ENCODE measurements at regions not wholly inside any gene's neighbourhood (a gene's known extent, or its start where the extent isn't known, plus 50 kb on each side); places are given as distances from the start of the nearest gene placed in this dataset.

GRCh38 chr7:131194070-131194865 is 133.4 kb upstream of the MKLN1 start:
- no peak overlapping the region for H3K27ac ChIP-seq (ENCODE audit: low read depth, low read length)
- WGBS (ENCODE audit: insufficient coverage), result 83% methylated on average over 3 of the region's 7 CpGs
- DNase-seq (ENCODE audit: low read depth in 4 of 6, low spot score in 6 of 6), result peak in 1 of 6 donors; percentile 8

GRCh38 chr7:131196803-131197202 is 130.9 kb upstream of the MKLN1 start:
- 9% methylated on average over 4 of the region's 4 CpGs for WGBS (ENCODE audit: insufficient coverage)
- Histone ChIP-seq H3K9me3 (ENCODE audit: control insufficient read depth, insufficient read depth, low read length) (no peaks in the 10 kb centered on the region), H3K27me3 (ENCODE audit: control insufficient read depth, insufficient read depth, low read length) (no peaks in the 10 kb centered on the region), H3K27ac (ENCODE audit: low read depth, low read length) (no peak overlapping the region), H3K36me3 (ENCODE audit: control insufficient read depth, insufficient read depth, low read length) (no peaks in the 10 kb centered on the region), H3K4me3 (ENCODE audit: low read depth, low read length) (no peak overlapping the region), H3K4me1 (ENCODE audit: control insufficient read depth, insufficient read depth, low read length) (no peaks in the 10 kb centered on the region)
- DNase-seq (ENCODE audit: low read depth in 4 of 6, low spot score in 6 of 6), result peak in 3 of 6 donors; percentile 9 to 39 (median 38)

More at GRCh38 chr7:131194070-131194865, 133.4 kb upstream of the MKLN1 start:
- no peaks in the 10 kb centered on the region for H3K27me3 ChIP-seq (ENCODE audit: control insufficient read depth, insufficient read depth, low read length)
- no peaks in the 10 kb centered on the region for H3K36me3 ChIP-seq (ENCODE audit: control insufficient read depth, insufficient read depth, low read length)
- H3K9me3 ChIP-seq (ENCODE audit: control insufficient read depth, insufficient read depth, low read length), result no peaks in the 10 kb centered on the region
- no peak overlapping the region for H3K4me3 ChIP-seq (ENCODE audit: low read depth, low read length)
- no peaks in the 10 kb centered on the region for H3K4me1 ChIP-seq (ENCODE audit: control insufficient read depth, insufficient read depth, low read length)

DNA sequence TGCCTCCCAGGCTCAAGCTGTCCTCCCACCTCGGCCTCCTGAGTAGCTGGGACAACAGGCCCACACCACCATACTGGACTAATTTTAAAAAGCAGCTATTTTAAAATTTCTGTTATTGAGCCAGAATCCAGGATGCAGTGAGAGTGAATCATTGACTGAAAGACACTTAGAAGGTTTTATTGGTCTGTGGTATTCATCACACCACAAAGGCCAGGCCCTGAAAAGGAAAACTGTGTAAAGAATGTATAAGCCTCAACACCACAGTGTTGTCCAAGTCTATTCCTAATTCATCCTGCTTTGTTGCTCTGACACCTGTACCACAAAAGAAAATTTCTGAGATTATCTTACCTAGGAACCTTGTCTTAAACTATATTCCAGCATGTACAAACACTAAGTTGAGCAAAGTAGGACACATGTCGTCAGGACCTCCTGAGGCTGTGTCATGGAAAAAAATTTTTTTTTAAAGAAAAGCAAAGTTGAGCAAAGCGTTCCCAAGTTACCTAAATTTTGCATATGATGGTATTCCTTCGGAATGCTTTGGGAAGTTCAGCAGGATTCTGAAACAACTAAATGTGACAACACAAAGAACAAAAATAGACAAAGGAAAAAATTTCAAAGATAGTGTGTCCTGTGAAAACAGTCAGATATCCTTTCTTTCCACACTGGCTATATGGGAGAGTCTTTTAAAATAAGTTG is 129.6 kb upstream of the MKLN1 start:
- H3K4me1 ChIP-seq (ENCODE audit: control insufficient read depth, insufficient read depth, low read length), result no peaks in the 10 kb centered on the region
- H3K36me3 ChIP-seq (ENCODE audit: control insufficient read depth, insufficient read depth, low read length), result no peaks in the 10 kb centered on the region
- no peak overlapping the region for H3K4me3 ChIP-seq (ENCODE audit: low read depth, low read length)
- H3K27ac ChIP-seq (ENCODE audit: low read depth, low read length), result no peak overlapping the region
- WGBS (ENCODE audit: insufficient coverage), result 83% methylated on average over 1 of the region's 4 CpGs
- DNase-seq (ENCODE audit: low read depth in 4 of 6, low spot score in 6 of 6), result no peak
- H3K27me3 ChIP-seq (ENCODE audit: control insufficient read depth, insufficient read depth, low read length), result no peaks in the 10 kb centered on the region
- H3K9me3 ChIP-seq (ENCODE audit: control insufficient read depth, insufficient read depth, low read length), result no peaks in the 10 kb centered on the region

- H3K9me3 ChIP-seq (ENCODE audit: control insufficient read depth, insufficient read depth, low read length), result no peaks in the 10 kb centered on the region
- no peak for DNase-seq (ENCODE audit: low read depth in 4 of 6, low spot score in 6 of 6)
- 94% methylated on average over 4 of the region's 5 CpGs for WGBS (ENCODE audit: insufficient coverage)
- no peaks in the 10 kb centered on the region for H3K36me3 ChIP-seq (ENCODE audit: control insufficient read depth, insufficient read depth, low read length)
- H3K27ac ChIP-seq (ENCODE audit: low read depth, low read length), result no peak overlapping the region
- no peaks in the 10 kb centered on the region for H3K27me3 ChIP-seq (ENCODE audit: control insufficient read depth, insufficient read depth, low read length)
- no peak overlapping the region for H3K4me3 ChIP-seq (ENCODE audit: low read depth, low read length)
- no peaks in the 10 kb centered on the region for H3K4me1 ChIP-seq (ENCODE audit: control insufficient read depth, insufficient read depth, low read length)
Observed at GRCh38 chr7:131202451-131202850, 125.2 kb upstream of the MKLN1 start.

DNA sequence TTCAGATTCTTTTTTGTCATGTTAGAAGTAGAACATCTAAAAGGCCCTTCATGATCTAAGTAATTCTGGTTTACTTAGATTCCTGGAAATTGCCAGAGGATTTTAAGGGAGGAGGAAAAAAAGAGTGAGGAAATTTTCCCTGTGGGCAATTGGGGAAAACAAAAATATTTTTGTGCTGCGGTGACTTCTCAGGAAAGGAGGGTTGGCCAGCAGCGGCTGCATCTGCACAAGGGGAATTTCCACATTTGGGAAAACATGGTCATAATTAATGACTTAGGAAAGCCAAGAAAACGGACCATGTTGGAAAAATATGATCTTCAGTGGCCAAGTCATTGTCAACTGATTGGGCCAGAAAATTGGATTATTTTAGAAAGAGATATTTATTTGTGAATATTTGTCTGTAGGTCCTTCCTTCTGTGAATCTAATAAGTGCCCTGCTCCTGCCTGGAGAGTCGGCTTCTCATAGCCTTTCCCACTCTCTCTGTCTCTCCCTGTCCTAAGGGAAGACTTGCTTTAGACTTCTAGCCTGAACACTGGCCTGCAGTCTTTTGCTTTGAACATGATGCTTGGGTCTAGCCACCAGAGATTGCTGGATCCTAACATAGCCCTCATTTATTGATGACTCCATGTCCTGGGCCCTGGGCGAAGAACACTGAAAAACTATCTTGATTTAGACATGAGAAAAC is 124.2 kb upstream of the MKLN1 start:
- Histone ChIP-seq H3K27me3 (ENCODE audit: control insufficient read depth, insufficient read depth, low read length) (no peaks in the 10 kb centered on the region), H3K36me3 (ENCODE audit: control insufficient read depth, insufficient read depth, low read length) (no peaks in the 10 kb centered on the region), H3K27ac (ENCODE audit: low read depth, low read length) (no peak overlapping the region), H3K4me1 (ENCODE audit: control insufficient read depth, insufficient read depth, low read length) (no peaks in the 10 kb centered on the region), H3K9me3 (ENCODE audit: control insufficient read depth, insufficient read depth, low read length) (no peaks in the 10 kb centered on the region), H3K4me3 (ENCODE audit: low read depth, low read length) (no peak overlapping the region)
- 83% methylated on average over 2 of the region's 5 CpGs for WGBS (ENCODE audit: insufficient coverage)
- DNase-seq (ENCODE audit: low read depth in 4 of 6, low spot score in 6 of 6), result no peak

- Histone ChIP-seq H3K27me3 (ENCODE audit: control insufficient read depth, insufficient read depth, low read length) (no peaks in the 10 kb centered on the region), H3K27ac (ENCODE audit: low read depth, low read length) (no peak overlapping the region), H3K36me3 (ENCODE audit: control insufficient read depth, insufficient read depth, low read length) (no peaks in the 10 kb centered on the region), H3K4me3 (ENCODE audit: low read depth, low read length) (no peak overlapping the region), H3K4me1 (ENCODE audit: control insufficient read depth, insufficient read depth, low read length) (no peaks in the 10 kb centered on the region), H3K9me3 (ENCODE audit: control insufficient read depth, insufficient read depth, low read length) (no peaks in the 10 kb centered on the region)
- 93% methylated on average over 2 of the region's 3 CpGs for WGBS (ENCODE audit: insufficient coverage)
- DNase-seq (ENCODE audit: low read depth in 4 of 6, low spot score in 6 of 6), result no peak
Observed at GRCh38 chr7:131208777-131209176, 118.9 kb upstream of the MKLN1 start.

GRCh38 chr7:131210618-131211017 is 117.1 kb upstream of the MKLN1 start:
- H3K27me3 ChIP-seq (ENCODE audit: control insufficient read depth, insufficient read depth, low read length), result no peaks in the 10 kb centered on the region
- no peak overlapping the region for H3K4me3 ChIP-seq (ENCODE audit: low read depth, low read length)
- WGBS (ENCODE audit: insufficient coverage), result no CpG with 5 or more reads among the region's 2 CpGs
- no peak for DNase-seq (ENCODE audit: low read depth in 4 of 6, low spot score in 6 of 6)
- H3K9me3 ChIP-seq (ENCODE audit: control insufficient read depth, insufficient read depth, low read length), result no peaks in the 10 kb centered on the region
- no peak overlapping the region for H3K27ac ChIP-seq (ENCODE audit: low read depth, low read length)
- H3K4me1 ChIP-seq (ENCODE audit: control insufficient read depth, insufficient read depth, low read length), result no peaks in the 10 kb centered on the region
- H3K36me3 ChIP-seq (ENCODE audit: control insufficient read depth, insufficient read depth, low read length), result no peaks in the 10 kb centered on the region

DNA sequence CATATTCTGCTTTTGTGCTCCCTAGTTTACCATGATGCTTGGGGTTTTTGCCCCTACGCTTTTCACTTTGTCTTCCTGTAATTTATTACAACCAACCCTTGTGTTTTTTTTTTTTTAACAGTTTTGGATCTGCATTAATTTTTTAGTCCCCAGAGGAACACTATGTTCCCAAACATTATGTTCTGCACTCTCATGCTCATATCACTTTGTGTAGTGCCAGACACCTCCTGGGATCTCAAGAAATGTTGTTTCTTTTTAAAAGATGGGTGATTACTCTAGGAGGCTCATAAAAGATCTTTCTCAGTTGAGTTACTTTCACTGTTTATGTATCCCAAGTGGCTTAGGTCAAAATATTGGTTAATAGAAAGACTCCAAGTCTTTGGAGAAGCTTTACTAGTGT is 116.2 kb upstream of the MKLN1 start:
- Histone ChIP-seq H3K27ac (ENCODE audit: low read depth, low read length) (no peak overlapping the region), H3K4me1 (ENCODE audit: control insufficient read depth, insufficient read depth, low read length) (no peaks in the 10 kb centered on the region), H3K4me3 (ENCODE audit: low read depth, low read length) (no peak overlapping the region), H3K36me3 (ENCODE audit: control insufficient read depth, insufficient read depth, low read length) (no peaks in the 10 kb centered on the region), H3K9me3 (ENCODE audit: control insufficient read depth, insufficient read depth, low read length) (no peaks in the 10 kb centered on the region), H3K27me3 (ENCODE audit: control insufficient read depth, insufficient read depth, low read length) (no peaks in the 10 kb centered on the region)
- WGBS (ENCODE audit: insufficient coverage), result no CpG with 5 or more reads among the region's 1 CpG
- DNase-seq (ENCODE audit: low read depth in 4 of 6, low spot score in 6 of 6), result no peak

GRCh38 chr7:131212114-131212513 is 115.6 kb upstream of the MKLN1 start:
- Histone ChIP-seq H3K27me3 (ENCODE audit: control insufficient read depth, insufficient read depth, low read length) (no peaks in the 10 kb centered on the region), H3K4me1 (ENCODE audit: control insufficient read depth, insufficient read depth, low read length) (no peaks in the 10 kb centered on the region), H3K27ac (ENCODE audit: low read depth, low read length) (no peak overlapping the region), H3K9me3 (ENCODE audit: control insufficient read depth, insufficient read depth, low read length) (no peaks in the 10 kb centered on the region), H3K4me3 (ENCODE audit: low read depth, low read length) (no peak overlapping the region), H3K36me3 (ENCODE audit: control insufficient read depth, insufficient read depth, low read length) (no peaks in the 10 kb centered on the region)
- DNase-seq (ENCODE audit: low read depth in 4 of 6, low spot score in 6 of 6), result no peak

Data from spinal cord (tissue), 9 donors.